A204.1 (cell line): ENCODE measurements at regions not wholly inside any gene's neighbourhood (a gene's known extent, or its start where the extent isn't known, plus 50 kb on each side); places are given as distances from the start of the nearest gene placed in this dataset.

Source experiments
- FAIRE-seq: peaks from 2 replicates; lab custom pipeline; 2012; peaks lifted over from hg19 to GRCh38; lab: Jason Lieb, UNC

GRCh38 chr2:64221935-64222334 is 77.7 kb upstream of the PELI1 start:
- no peak for FAIRE-seq

- FAIRE-seq = no peak
Measured at GRCh38 chr2:64222351-64222750, 78.1 kb upstream of the PELI1 start.

GRCh38 chr2:64223055-64223454 is 78.8 kb upstream of the PELI1 start:
- FAIRE-seq = no peak

DNA sequence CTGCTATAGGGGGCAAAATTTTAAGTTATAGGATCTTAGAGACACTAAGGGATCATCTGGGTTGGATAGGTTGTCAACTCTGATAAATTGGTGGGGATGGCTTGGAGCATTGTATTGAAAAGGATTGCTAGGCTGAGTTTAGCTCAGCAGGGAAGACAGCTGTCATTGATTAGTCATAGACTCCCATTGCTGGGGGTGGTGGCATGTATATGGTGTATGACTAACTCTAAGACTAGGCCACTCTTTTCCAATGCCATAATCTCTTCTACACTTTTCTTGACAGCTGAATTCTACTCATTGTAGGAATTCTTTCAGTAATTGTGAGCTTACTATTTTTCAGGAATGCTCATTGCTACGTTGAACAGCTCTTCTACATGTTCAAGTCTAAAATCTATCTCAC is 81.3 kb upstream of the PELI1 start:
- FAIRE-seq = no peak

DNA sequence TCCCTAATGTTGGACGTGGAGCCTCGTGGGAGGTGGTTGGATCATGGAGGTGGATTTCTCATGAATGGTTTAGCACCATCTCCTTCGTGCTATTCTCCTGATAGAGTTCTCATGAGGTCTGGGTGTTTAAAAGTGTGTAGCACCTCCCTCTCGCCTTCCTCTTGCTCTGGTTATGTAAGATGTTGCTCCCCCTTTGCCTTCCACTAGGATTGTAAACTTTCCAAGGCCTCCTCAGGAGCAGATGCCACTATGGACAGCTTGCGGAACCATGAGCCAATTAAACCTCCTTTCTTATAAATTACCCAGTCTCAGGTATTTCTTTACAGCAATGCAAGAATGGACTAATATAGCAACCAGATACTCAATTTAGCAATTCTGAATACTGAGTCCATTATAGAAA is 82.4 kb upstream of the PELI1 start:
- FAIRE-seq = no peak

- no peak for FAIRE-seq
Measured at GRCh38 chr2:64227603-64228125, 83.4 kb upstream of the PELI1 start.

GRCh38 chr2:64228126-64228678 is 84.0 kb upstream of the PELI1 start:
- no peak for FAIRE-seq

GRCh38 chr2:64228918-64229317 is 84.7 kb upstream of the PELI1 start:
- FAIRE-seq = no peak

- no peak for FAIRE-seq
Measured at GRCh38 chr2:64230540-64230939, 86.3 kb upstream of the PELI1 start.

GRCh38 chr2:64232266-64232665 is 88.0 kb upstream of the PELI1 start:
- no peak for FAIRE-seq

DNA sequence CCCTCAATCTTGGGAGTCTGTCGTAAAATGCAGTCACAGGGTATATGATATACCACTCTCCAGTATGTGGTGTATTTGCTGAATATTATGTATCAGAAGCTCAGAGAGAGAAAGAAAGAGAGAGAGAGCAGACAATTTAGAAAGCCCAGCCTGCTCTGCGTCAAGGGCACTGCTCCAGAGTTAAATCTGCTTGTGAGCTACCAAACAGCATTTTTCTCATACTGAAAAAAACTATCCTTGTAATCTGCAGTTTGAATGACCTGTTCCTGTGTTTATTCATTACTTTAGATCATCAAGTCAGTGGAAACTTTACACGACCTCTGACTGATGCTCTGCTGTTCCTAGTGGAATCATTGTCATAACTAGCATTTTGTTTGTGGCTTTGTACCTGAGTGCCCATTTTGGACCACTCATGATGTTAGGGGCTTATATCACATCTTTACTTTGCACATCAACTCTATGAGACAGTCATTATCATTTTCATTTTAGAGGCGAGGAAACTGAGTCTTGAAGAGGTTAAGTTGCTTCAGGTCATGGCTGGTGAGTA is 89.2 kb upstream of the PELI1 start:
- no peak for FAIRE-seq

DNA sequence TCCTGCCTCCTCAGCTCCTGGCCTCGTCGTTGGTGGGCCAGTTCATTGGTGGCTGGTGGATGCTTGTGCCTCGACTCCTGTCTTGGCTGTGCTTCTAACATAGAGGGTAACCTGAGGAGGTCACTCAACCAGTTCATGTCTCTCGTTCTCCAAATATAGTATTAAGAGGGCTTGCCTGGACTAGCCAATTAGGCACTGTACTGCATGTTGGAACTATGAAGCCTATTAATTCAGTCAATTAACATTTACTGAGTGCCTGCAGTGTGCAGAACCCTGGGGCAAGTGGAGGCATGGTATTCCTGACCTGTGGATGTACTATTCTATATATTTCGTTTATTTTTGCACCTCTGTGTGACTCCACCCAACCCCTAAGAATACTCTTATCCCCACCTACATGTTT is 89.9 kb upstream of the PELI1 start:
- FAIRE-seq = no peak

DNA sequence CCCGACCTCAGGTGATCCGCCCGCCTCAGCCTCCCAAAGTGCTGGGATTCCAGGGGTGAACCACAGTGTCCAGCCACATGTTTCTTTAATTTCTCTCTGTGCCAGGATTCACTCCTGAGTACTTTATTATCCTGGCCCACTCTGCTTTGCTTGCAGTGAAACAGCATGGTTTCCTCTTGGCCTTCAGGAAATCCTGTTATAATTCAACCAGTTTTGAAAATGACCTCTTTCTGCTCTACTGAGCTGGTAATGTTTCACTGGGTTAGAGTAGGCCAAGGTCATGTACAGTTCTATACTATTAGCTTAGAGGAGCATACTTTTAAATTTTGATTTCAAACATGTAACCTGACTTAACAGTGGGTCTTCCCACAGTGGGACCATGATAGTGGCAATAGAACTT is 90.6 kb upstream of the PELI1 start:
- no peak for FAIRE-seq

DNA sequence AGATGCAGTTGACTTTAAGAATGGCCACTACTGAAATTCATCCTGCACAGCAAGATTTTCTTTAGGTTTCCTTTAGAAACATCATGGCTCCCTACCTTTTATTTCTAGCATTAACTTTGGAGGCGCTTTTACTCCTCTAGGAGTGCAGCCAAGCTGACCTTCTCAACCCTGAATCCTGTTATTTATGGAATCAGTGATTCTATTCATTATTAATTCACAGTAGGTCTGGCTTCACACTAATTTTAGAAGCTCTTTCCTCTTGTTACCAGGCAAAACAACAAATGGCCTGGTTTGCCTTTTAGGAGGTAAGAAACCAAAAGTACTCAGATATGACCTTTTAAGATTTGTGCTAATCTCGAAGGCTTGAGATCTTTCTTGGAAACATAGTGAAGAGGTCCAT is 93.0 kb upstream of the PELI1 start:
- no peak for FAIRE-seq

DNA sequence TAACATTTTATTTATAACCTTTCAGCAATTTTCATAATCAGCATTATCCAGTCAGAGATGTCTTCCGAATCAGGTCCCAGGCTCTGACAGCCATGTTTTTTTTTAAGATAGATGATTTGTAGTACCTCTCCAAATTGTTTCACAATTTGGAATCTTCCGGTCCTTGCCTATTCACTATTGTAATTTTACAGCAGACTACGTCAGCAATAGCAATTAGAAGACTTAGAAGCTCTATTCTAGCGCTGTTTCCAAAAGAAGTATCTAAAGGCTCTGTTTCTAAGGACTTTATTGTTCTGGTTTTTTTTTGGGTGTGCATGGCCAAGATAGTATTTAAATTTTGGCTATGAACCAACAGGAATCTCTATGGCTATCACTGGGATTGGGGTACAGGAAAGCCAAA is 94.6 kb upstream of the PELI1 start:
- FAIRE-seq = no peak

DNA sequence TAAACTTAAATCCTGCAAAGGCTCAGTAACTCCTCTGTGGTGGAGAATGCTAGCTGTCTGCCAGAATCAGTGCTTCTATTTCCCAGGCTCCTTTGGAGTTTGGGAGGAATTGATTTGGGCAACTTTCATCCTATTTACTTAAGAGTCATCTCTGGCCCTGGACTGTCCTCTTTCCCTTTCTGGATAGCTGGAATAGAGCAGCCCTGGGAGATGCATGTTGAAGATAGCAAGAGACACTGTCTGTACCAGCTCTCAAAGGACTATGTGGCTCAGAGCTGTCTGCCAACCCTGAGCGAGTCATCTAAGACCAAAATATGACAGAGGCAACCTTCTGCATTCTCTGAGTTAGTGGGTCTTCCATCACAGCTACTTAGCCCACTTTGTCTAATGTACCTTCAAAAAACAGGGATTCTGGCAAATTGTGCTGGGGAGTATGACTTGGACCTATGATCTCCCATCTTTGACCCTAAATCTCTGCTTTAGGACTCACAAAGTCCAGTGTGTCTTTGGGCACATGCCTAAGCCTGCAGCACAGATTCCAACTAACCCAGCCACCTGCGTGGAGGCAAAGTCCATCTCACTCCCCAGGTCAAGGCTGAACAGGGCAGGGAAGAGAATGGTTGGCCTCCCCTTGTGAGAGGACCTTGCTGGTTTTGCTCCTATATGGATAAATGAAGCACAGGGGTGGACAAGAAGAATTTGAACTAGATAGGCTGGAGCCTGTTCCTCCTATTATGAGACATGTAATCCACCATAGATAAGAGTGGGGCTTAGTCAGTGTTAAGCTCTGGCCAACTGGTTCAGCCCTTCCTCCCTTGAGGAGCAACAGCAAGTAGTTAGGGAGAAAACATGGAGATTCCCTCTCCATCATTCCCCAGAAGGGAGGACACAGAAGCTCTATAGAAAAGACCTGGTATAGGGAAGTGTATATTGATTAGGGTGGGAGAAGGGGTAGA is 99.1 kb upstream of the PELI1 start:
- FAIRE-seq = no peak

DNA sequence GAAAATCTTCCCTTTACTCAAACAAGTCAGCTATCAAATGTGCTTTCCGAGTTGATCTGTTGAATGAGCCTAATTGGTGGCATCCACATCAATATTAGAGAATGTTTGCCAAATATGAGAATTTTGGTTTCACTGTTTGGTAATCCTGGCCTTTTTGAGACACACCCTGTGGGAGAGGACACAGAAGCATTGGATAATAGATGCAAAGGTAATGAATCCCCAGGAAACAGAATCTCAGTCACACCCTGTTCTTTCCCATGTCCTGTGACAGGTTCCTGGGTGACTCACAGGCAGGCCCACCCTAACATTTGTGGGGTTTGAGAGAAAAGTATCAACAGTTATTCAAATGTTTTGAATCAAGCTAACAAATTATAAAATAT is 99.8 kb upstream of the PELI1 start:
- no peak for FAIRE-seq

DNA sequence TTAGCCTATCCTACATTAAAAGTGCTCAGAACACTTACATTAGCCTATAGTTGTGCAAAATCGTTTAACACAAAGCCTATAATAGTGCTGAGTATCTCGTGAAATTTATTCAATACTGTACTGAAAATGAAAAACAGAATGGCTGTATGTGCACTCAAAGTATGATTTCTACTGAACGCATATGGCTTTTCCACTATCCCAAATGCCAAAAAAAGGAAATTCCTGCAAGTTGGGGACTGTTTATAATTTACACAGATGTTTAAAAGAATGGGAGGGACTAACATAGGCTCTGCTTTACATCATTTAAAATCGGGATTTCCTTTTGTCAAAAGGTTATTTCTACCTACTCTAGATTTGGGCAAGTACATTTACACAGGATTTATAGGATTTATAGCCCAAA is 101.4 kb upstream of the PELI1 start:
- FAIRE-seq = no peak

GRCh38 chr2:64246962-64247361 is 102.7 kb upstream of the PELI1 start:
- no peak for FAIRE-seq

- FAIRE-seq = no peak
Measured at GRCh38 chr2:64249426-64249825, 105.2 kb upstream of the PELI1 start.

DNA sequence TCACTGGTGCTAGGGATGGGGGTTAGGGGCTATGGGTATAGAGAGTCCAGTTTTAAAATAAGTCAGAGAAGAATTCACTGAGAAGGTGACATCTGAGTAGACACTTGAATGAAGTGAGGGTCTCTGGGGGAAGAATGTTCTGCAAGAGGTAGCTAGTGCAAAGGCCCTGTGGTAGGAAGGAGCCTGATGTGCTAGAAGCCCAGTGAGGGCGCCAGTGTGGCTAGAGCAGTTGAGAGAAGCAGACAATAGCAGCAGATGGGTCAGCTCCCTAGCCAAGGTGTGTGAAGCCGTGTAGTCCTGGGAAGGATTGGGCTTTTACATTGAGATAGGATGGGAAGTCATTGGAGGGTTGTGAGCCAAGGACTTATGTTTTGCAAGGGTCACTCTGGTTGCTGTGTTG is 105.8 kb upstream of the PELI1 start:
- no peak for FAIRE-seq

DNA sequence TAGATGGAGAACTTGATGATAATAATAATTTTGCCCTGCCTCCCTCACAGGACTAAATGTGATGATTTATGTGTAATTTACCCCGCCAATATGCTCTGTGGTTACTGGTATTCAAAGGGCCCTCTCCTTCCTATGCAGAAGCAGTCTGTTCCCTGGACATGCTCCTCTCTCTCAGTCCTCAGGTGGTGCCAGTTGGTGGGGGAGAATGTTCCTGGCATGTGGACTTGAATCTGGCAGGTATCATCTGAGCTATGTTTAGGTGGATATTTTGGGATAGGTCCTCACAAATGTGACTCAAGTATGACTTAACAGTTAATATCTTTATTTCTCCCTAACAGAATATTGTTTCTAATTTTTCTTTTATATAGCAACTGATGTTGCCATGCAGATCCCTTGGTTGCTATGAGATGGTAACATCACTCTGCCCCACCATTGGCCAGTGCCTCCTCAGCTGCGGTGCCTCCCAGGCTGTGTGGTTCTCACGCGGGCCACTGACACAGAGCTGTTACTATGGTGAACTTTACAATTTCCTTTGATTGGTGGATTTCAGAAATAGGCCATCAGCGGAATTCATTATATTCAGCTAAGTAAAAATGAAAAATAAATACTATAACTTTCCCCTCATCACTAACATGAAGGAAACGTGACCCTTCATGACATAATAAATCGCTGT is 106.7 kb upstream of the PELI1 start:
- FAIRE-seq = no peak
